Fibroblast of skin of back (primary cell): ENCODE measurements at regions not wholly inside any gene's neighbourhood (a gene's known extent, or its start where the extent isn't known, plus 50 kb on each side); places are given as distances from the start of the nearest gene placed in this dataset.
"Not testable (repeated sequence)": the region's sequence is repeated elsewhere in the genome, so short reads cannot be mapped to it uniquely, and the experiment has no call there.

ENCODE experiments used
- DNase-seq: peaks from one replicate; pipeline ENCODE4 v3.0.0-alpha.2; 2013

GRCh38 chr10:130518921-130519320, 382.7 kb downstream of the GLRX3 start:
- not testable (repeated sequence) for DNase-seq

- DNase-seq, result no peak
Observed at GRCh38 chr10:130519791-130520190, 383.6 kb downstream of the GLRX3 start.

GRCh38 chr10:130531312-130531711, 395.1 kb downstream of the GLRX3 start:
- DNase-seq, result no peak

DNA sequence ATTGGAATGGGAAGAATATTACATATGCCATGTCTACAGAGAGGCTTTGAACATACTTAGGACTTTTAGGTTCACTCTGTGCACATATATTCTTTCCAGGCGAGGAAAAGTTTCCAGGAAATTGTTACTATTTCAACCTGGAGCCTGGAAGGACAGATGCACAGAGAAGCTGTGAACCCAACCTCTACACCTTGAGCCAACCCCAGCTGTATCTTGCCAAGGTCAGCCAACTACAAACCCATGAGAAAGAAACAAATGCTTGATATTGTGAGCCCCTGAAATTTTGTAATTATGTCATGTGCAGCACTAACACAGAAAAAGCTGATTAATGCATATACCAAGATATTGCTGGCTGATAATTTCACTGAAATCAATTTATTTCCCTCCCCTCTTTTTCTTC, 404.9 kb downstream of the GLRX3 start:
- no peak for DNase-seq

DNA sequence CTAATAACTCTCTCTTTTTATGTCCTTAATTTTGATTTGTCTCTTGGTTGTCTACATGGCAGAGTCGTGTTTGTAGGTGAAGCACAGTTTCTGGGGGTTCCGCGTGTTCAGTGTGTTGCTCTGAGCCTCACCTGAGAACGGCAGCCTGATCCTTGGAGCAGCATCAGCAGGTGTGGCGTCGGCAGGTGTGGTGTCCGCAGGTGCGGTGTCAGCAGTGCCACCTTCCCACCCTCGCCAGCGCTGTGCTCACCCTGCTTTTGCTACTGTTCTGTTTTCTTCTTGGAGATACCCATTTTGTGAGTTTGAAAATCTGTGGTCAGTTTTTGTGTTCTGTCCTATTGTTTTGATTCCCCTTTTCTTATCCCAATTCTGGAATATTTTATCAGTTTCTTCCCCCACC, 406.6 kb downstream of the GLRX3 start:
- DNase-seq, result no peak

DNA sequence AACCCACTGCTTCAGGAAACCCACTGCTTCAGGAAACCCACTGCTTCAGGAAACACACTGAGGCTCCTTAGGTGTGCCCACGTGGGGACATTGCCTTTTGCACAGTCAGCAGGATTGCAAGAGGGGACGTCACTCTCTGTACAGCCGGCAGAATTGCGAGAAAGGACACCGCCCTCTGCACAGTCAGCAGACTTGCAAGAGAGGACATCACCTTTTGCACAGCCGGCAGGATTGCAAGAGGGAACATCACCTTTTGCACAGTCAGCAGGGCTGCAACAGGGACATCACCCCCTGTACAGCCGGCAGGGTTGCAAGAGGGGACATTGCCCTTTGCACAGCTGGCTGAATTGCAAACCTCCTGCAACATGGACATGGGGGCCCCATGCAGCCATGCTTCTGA, 407.6 kb downstream of the GLRX3 start:
- DNase-seq, result no peak

DNA sequence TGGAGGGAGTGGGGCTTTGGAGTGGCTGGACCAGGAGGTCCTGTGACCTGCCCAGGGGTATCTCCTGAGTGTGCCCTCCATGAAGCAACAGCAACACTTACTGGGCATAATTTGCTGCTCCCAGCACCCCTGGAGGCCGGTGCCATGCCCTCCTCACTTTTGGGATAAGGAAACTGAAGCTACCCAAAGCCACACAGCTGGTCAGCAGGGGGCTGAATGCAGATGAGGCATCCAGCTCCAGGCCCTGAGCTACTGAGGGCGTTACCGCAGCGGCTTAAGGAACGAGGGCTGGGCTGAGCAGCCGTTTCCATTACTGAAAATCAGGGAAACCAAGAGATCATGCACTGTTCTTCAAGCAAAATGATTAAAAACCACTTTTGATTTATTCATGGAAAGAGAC, 408.9 kb downstream of the GLRX3 start:
- DNase-seq, result no peak

- no peak for DNase-seq
Observed at GRCh38 chr10:130545697-130546096, 409.5 kb downstream of the GLRX3 start.

DNA sequence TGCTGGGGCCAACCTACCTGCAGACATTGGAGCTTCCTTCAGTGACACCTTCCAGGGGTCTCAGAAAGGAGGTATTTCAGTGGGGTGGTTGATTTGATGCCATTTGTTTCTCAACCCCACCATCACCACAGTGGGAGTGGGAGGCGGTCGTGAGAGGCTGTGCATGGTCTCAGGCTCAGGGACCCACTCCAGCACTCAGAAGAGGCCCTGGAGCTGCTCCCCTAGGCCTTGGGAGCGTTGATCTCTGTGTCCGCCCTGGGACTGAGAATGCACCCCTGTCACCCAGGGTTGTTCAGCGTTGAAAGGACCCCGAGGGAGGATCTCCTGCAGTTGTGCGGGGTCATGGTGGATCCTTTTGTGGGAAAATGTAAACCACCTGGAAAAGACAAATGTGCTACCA, 410.6 kb downstream of the GLRX3 start:
- no peak for DNase-seq

DNA sequence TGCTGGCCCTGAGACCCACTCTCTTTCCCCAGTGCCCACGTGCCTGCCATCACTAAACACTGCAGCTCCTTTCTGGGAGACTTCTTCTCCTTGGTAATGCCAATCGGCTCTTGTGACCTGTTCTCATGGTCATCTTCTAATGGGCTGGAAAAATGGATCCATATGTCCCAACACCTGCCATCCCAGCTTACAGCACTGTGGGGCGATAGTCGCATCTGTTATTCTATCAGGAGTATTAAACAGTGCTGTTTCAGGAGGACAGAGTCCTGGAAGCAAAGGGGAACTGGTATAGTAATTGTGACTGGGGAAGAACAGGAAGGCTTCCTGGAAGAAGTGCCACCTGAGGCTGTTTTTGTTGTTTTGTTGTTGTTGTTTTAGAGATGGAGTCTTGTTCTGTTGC, 411.2 kb downstream of the GLRX3 start:
- DNase-seq, result no peak

DNA sequence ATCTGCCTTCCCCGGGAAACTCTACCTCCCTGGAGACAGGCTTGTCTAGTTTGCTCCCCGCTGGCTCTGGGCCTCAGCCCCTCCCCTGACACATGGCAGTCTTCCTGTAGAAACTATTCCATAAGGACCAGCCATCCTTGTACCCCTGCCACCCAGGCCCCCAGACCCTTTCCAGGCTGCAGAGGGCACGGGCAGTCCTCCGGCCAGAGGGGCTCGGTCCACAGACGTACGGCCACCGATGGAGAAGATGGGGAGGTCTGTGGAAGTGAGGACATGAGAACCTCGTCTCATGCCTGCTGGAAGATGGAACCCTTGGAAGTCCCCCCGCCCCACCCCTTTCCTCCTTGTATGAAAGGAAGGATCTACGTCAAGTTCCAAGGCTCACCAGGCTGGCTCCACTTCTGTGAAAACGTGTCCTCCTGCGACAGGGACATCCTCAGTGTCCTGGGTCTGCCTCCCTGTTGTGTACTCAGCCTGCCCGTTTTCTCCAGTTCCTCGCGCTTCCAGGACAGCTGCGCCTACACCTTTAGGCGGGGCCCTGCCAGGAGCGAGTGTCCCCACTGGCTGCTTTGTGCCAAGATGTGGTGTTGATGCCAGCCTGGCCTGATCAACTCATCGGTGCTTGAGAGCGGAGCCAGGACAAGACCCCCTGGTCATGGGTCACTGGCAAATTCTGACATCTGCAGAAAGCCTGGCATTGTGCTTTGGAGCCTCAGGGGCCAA, 414.9 kb downstream of the GLRX3 start:
- no peak for DNase-seq

- no peak for DNase-seq
Observed at GRCh38 chr10:130551676-130552075, 415.5 kb downstream of the GLRX3 start.

- DNase-seq, result no peak
Observed at GRCh38 chr10:130553826-130554225, 417.6 kb downstream of the GLRX3 start.

DNA sequence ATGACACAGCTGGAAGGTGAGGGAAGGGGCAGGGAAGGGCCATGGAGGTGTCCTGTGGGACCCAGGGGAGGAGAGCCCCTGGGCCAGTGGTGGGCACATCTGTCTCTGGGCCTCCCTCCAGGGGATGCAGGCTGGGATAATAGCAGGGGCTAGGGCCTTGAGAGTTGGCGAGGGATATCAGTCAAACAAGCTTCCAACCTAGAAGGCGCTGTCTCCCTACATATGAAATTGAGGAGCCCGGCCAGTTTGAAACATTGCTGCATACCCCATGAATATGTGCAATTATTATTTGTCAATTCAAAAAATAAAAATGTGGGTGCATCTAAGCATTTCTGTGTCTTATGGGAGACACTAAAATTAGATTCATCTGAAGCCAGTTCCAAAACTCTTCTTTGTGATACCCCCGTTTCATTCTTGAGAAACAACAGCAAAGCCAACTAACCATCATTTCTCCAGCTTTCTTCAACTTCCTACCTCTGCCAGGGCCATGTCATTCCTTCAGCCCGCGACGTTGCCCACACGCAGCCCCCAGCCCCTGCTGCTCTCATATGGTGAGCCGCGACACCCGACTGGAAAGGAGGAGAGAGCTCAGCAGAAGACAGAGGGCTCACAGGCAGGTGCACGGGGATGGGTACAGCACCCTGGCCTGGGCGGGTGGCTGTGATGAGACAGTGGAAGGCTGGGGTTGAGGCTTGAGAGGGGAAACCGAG, 418.7 kb downstream of the GLRX3 start:
- no peak for DNase-seq

DNA sequence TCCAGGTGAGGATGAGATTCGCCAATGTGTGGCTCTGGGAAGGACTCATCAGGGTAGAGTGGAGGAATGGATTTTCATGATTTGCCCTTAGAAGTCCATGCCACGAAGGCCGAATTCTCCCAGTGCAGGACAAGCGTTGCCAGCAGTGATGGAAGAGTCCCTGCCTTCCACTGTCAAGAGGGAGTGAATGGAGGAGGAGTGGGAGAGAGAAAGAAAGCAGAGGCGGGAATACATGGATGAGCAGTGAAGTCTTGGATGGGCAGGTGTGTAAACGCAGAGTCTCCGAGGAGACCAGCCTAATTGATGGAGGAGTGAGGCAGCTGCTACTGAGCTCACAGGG, 419.2 kb downstream of the GLRX3 start:
- no peak for DNase-seq

DNA sequence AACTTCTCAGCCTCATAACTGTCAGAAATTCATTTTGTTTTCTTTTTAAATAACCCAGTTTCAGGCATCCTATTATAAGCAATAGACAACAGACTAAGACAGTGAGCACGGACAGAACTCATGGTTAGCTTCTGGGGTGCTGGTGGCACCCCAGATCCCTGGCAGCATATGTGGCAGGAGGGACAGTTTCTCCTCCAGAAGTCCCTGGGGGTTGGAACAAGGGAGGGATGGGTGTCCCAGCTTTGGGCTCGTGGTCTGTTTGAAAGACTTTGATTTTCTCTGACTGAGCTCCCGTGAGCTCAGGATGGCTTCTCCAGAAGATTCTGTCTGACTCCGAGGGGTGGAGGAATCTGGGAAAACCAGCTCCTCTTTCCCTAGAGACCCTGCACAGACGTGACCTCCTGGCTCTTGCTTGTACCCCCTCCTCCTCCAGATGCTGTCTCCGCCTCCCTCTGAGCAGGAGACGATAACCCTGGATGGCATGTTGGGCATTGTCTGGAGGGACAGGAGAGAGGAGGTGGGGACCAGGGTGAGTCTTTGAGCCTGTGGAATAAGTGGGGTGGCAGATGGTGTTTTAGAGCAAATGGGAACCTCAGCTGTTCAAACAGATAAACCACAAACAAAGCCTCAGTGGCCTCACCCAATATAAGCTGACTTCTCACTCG, 421.1 kb downstream of the GLRX3 start:
- DNase-seq, result no peak

GRCh38 chr10:130558746-130559546, 422.8 kb downstream of the GLRX3 start:
- DNase-seq, result no peak

- DNase-seq, result no peak
Observed at GRCh38 chr10:130559547-130559880, 423.3 kb downstream of the GLRX3 start.

- no peak for DNase-seq
Observed at GRCh38 chr10:130560116-130560515, 423.9 kb downstream of the GLRX3 start.

DNA sequence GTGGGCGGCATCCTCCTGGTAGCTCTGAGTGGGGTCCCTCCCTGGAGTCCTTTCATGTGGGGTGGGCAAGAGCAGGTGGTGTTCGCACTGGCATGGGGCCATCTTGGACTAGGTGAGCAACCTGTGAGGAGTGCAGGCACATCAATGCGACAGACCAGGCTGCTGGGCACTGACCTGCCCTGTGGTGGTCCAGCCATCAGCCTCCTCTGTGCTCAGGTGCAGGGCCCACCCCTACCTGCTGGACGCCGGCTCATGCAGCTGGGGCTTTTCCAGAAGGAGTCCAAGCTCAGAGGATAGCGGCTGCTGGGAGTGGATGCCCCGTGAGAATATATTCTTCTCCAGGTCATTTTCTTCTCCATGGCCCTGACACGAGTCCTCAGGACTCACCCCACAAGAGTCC, 424.4 kb downstream of the GLRX3 start:
- DNase-seq, result no peak

- DNase-seq, result no peak
Observed at GRCh38 chr10:130561681-130562080, 425.5 kb downstream of the GLRX3 start.

DNA sequence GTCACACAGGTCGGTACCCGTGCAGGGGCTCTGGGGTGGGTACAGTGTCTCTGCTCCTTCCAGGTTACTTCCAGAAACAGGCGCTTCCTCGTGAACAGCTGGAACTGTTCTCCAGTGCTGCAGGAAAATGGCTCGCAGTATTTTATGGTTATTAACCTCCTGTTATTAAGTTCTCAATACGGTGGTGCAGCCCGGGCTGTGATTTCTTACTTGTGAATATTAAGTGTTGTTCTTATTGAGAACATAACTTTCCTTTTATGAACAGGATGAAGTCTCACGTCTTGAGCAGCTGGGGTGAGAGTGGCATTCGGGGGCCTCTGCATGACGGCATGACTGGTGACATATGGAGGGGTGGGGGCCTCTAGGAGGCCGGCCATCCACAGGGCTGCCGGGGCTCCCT, 430.8 kb downstream of the GLRX3 start:
- no peak for DNase-seq

DNA sequence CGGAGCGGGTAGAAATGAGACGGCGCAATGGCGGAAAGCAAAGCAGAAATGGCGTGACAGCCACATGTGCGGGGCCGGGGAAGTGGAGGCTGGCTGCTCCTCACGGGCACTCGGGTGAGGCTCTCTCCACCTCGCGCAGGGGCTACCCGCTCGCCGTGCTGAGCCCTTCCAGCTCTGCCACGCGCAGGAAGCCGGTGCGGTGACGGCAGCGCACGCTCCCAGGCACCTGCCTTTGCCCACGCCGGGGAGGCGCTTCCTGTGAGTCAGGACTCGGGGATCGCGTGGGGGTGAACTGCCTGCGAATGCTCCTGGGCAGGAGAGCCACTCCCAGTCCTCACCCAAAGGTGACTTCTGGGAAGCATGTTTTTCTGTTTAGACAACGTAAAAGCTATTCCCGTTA, 431.2 kb downstream of the GLRX3 start:
- no peak for DNase-seq
